ENCODE measurements at regions not wholly inside any gene's neighbourhood (a gene's known extent, or its start where the extent isn't known, plus 50 kb on each side); places are given as distances from the start of the nearest gene placed in this dataset.

DNA sequence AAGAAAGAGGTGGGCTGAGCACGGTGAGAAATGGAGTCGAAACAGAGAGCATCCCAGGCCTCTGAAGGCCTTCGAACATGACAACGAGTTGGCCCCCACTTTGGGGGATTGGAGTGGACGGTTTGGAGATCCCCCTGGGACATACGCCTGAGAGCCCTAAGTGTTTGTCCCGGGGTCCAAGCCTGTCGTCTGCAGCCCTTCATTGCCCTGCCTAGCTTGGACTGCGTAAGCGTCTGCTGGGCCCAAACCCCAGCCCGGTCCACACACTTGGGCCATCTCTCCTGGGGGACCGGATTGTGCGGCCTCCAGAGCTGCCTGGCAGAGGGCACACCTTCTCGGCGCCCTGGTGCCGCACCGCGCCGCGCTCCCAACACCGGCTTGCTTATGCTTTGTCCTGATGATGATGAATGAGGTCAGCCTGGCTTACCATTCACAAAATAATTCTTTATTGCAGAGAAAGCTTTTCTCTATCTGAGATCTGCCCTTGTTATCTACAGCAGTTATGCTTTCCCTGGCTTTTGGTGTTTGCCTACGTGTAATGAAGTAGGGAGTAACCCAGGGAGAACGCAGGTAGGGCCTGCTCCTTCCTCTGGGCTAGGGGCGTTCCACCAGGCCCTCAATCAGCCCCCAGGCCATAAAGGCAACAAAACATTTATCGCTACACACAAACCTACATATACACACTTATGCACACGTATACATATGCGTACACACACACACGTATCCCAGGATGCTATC lies 85.9 kb upstream of the PPARA start:
- H3K79me2 ChIP-seq (ENCODE audit: control insufficient read depth, low read length) = no peaks in the 10 kb centered on the region
- H3K4me3 ChIP-seq (ENCODE audit: low read length) = no peak overlapping the region
- TF ChIP-seq, protein P1, sequence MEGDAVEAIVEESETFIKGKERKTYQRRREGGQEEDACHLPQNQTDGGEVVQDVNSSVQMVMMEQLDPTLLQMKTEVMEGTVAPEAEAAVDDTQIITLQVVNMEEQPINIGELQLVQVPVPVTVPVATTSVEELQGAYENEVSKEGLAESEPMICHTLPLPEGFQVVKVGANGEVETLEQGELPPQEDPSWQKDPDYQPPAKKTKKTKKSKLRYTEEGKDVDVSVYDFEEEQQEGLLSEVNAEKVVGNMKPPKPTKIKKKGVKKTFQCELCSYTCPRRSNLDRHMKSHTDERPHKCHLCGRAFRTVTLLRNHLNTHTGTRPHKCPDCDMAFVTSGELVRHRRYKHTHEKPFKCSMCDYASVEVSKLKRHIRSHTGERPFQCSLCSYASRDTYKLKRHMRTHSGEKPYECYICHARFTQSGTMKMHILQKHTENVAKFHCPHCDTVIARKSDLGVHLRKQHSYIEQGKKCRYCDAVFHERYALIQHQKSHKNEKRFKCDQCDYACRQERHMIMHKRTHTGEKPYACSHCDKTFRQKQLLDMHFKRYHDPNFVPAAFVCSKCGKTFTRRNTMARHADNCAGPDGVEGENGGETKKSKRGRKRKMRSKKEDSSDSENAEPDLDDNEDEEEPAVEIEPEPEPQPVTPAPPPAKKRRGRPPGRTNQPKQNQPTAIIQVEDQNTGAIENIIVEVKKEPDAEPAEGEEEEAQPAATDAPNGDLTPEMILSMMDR (IDR thresholded peaks at IDR 0.05; ENCODE audit: low read depth, low read length, poor library complexity, severe bottlenecking) = no peak
- TF ChIP-seq EZH2phosphoT487 (IDR thresholded peaks at IDR 0.05; ENCODE audit: borderline replicate concordance, low read length) = no peak
- H3K4me1 ChIP-seq (ENCODE audit: control insufficient read depth, low read length) = peaks cover 9% of the 10 kb centered on the region
- H3F3A ChIP-seq (ENCODE audit: control insufficient read depth, insufficient read depth) = peaks cover 31% of the 10 kb centered on the region
- no peaks in the 10 kb centered on the region for H3K36me3 ChIP-seq (ENCODE audit: control insufficient read depth, low read length)
- peaks cover 12% of the 10 kb centered on the region for H3K27me3 ChIP-seq (ENCODE audit: control insufficient read depth, low read length)
- H4K20me1 ChIP-seq (ENCODE audit: control insufficient read depth, insufficient read depth, low read depth, low read length) = no peaks in the 10 kb centered on the region
- no peaks in the 10 kb centered on the region for H3K9me3 ChIP-seq (ENCODE audit: control insufficient read depth, insufficient read depth, low read length)
- H3K27ac ChIP-seq (ENCODE audit: low read depth, low read length) = no peak overlapping the region
- H3K4me2 ChIP-seq (ENCODE audit: low read length) = no peak overlapping the region
- no peaks in the 10 kb centered on the region for H3K9me2 ChIP-seq (replicated peaks; ENCODE audit: control insufficient read depth, low read length)

GRCh38 chr22:46064966-46065666 lies 85.2 kb upstream of the PPARA start:
- peaks cover 16% of the 10 kb centered on the region for H3K4me1 ChIP-seq (ENCODE audit: control insufficient read depth, low read length)
- no peak overlapping the region for H3K4me2 ChIP-seq (ENCODE audit: low read length)
- no peaks in the 10 kb centered on the region for H3K9me3 ChIP-seq (ENCODE audit: control insufficient read depth, insufficient read depth, low read length)
- peaks cover 33% of the 10 kb centered on the region for H3F3A ChIP-seq (ENCODE audit: control insufficient read depth, insufficient read depth)
- H3K27me3 ChIP-seq (ENCODE audit: control insufficient read depth, low read length) = peaks cover 19% of the 10 kb centered on the region
- H3K36me3 ChIP-seq (ENCODE audit: control insufficient read depth, low read length) = no peaks in the 10 kb centered on the region
- TF ChIP-seq, protein P1 (IDR thresholded peaks at IDR 0.05; ENCODE audit: low read depth, low read length, poor library complexity, severe bottlenecking) = no peak
- TF ChIP-seq EZH2phosphoT487 (IDR thresholded peaks at IDR 0.05; ENCODE audit: borderline replicate concordance, low read length) = no peak
- no peak overlapping the region for H3K27ac ChIP-seq (ENCODE audit: low read depth, low read length)
- peaks cover 2% of the 10 kb centered on the region; the same call in 1 of the 2 replicates for H3K79me2 ChIP-seq (ENCODE audit: control insufficient read depth, low read length)
- no peak overlapping the region for H3K4me3 ChIP-seq (ENCODE audit: low read length)
- H4K20me1 ChIP-seq (ENCODE audit: control insufficient read depth, insufficient read depth, low read depth, low read length) = no peaks in the 10 kb centered on the region
- H3K9me2 ChIP-seq (replicated peaks; ENCODE audit: control insufficient read depth, low read length) = no peaks in the 10 kb centered on the region

DNA sequence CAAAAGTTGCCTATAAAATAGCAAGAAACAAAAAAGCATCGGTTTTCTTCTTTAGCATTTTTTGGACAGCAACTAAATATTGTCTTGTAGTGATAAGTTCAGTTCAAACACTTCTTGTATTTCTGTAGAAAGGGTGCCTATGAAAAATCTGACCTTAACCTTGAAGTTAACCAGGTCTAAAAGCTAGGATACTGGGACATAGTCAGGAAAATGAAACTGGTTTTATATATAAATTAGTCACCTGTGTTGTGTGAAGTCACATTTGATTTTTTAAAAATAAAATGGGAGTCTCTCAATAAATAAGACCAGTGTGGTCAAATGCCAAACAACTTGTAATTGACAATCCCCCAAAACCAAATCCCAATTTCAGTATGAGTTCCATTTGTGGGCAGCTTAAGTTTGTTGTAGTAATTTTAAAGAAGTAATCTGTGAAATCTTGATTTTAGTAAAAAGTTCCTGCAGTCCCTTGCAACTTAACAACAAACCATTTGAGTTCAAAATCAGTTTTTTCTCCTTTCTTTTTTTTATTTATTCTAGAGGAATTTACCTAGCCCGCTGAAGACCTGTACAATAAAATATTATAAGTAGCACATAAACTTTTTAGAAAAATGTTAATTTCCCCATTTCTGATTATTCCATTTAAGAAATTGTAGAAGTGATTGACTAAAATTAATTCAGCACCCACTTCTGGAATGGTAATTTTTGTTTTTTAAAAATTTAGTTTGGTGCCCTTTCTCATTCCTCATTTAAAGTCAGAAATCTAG lies 84.5 kb upstream of the PPARA start:
- Histone ChIP-seq H3K4me3 (ENCODE audit: low read length) (no peak overlapping the region), H3K4me1 (ENCODE audit: control insufficient read depth, low read length) (peaks cover 21% of the 10 kb centered on the region), H3K9me3 (ENCODE audit: control insufficient read depth, insufficient read depth, low read length) (no peaks in the 10 kb centered on the region), H4K20me1 (ENCODE audit: control insufficient read depth, insufficient read depth, low read depth, low read length) (no peaks in the 10 kb centered on the region), H3K9me2 (replicated peaks; ENCODE audit: control insufficient read depth, low read length) (no peaks in the 10 kb centered on the region), H3K27me3 (ENCODE audit: control insufficient read depth, low read length) (peaks cover 25% of the 10 kb centered on the region), H3K27ac (ENCODE audit: low read depth, low read length) (no peak overlapping the region), H3K79me2 (ENCODE audit: control insufficient read depth, low read length) (peaks cover 6% of the 10 kb centered on the region; the same call in 1 of the 2 replicates), H3F3A (ENCODE audit: control insufficient read depth, insufficient read depth) (peaks cover 33% of the 10 kb centered on the region), H3K36me3 (ENCODE audit: control insufficient read depth, low read length) (no peaks in the 10 kb centered on the region), H3K4me2 (ENCODE audit: low read length) (no peak overlapping the region)
- TF ChIP-seq, protein P1 (IDR thresholded peaks at IDR 0.05; ENCODE audit: low read depth, low read length, poor library complexity, severe bottlenecking) = no peak
- no peak for TF ChIP-seq EZH2phosphoT487 (IDR thresholded peaks at IDR 0.05; ENCODE audit: borderline replicate concordance, low read length)
